Activated B cell treated with CpG ODN at 0.5 μM for 24 hours (primary cell): ENCODE measurements at regions not wholly inside any gene's neighbourhood (a gene's known extent, or its start where the extent isn't known, plus 50 kb on each side); places are given as distances from the start of the nearest gene placed in this dataset.
"Not testable (repeated sequence)": the region's sequence is repeated elsewhere in the genome, so short reads cannot be mapped to it uniquely, and the experiment has no call there.

ENCODE experiments used
- ATAC-seq: fragments of 200-7000 bp; cut with Tn5 transposase; one replicate; pipeline ENCODE4 v1.10.0; 2021; ENCODE audit warnings: low read depth, mild to moderate bottlenecking, moderate library complexity
- CTCF ChIA-PET: fragments of 350-600 bp; sonication (Branson Sonifier 250); formaldehyde crosslinking; loops from one replicate; lab custom pipeline; 2021; ENCODE audit warnings: antibody characterized with exemption; lab: Charles Lee
- POLR2A ChIA-PET: fragments of 350-600 bp; sonication (Branson Sonifier 250); formaldehyde crosslinking; loops from one replicate; lab custom pipeline; 2021; ENCODE audit warnings: antibody characterized with exemption; lab: Charles Lee
- DNase-seq: peaks from one replicate; pipeline ENCODE4 v3.0.0; 2022
- H3K27ac Mint-ChIP-seq: one replicate; pipeline ENCODE4 v1.8.0; 2020; ENCODE audit warnings: mixed read lengths
- H3K27me3 Mint-ChIP-seq: one replicate; pipeline ENCODE4 v1.8.0; 2021; ENCODE audit warnings: mixed read lengths
- H3K36me3 Mint-ChIP-seq: one replicate; pipeline ENCODE4 v1.8.0; 2021; ENCODE audit warnings: low read depth, mixed read lengths
- H3K4me1 Mint-ChIP-seq: one replicate; pipeline ENCODE4 v1.8.0; 2021; ENCODE audit warnings: mixed read lengths
- H3K4me3 Mint-ChIP-seq: one replicate; pipeline ENCODE4 v1.8.0; 2020; ENCODE audit warnings: mild to moderate bottlenecking, mixed read lengths
- H3K9me3 Mint-ChIP-seq: one replicate; pipeline ENCODE4 v1.8.0; 2020; ENCODE audit warnings: mixed read lengths
- intact Hi-C: fragments of 100-400 bp; cut with micrococcal nuclease; formaldehyde crosslinking; loops from one replicate; pipeline ENCODE4 v1.15.1; 2024
- TF ChIP-seq, protein P1 (sequence below): fragments of 200-600 bp; IDR thresholded peaks from one replicate; pipeline ENCODE4 v1.8.0; 2022; ENCODE audit warnings: antibody characterized with exemption, mild to moderate bottlenecking

DNA sequence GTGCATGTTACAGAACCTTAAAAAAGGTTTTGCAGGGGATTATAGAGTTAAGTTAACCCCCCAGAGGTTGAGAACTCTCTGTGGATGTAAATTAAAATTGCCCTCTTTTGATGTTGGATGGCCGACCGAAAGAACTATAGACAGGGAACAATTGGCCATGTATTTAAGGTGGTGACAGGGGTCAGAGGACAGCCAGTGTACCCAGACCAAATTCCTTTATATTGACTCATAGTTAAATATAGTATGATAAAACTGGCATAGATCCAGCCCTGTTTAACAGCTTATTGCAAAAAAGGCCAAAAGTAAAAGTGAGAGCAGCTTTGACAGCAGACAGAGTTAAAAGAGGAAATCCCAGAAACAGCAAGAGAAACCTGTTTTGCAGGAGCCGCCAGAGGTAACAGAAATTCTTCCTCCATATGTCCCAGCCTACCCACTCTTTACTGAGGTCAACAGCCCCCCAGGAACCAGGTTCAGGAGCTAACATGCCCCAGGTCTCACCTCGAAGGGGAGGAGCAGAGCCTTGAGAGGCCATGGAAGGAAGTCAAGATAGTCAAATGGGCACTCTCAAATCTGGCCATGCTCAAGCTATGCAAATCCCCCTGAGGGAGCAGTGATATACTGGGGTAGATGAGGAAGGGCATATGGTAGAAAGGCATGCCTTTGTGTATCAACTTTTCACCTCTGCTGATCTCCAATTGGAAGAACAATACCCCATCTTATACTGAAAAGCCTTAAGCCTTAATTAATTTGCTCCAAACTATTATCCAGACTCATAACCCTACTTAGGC, 156.4 kb upstream of the COX7C start:
- DNase-seq (no peak), ATAC-seq (no peak)
- Mint-ChIP-seq H3K27ac (no peak overlapping the region), H3K4me1 (no peaks in the 10 kb centered on the region), H3K27me3 (no peaks in the 10 kb centered on the region), H3K4me3 (no peak overlapping the region), H3K36me3 (no peaks in the 10 kb centered on the region), H3K9me3 (peaks cover 26% of the 10 kb centered on the region)
- intact Hi-C loops, result no loop called here
- ChIA-PET POLR2A (no interaction called here), CTCF (no interaction called here)
- TF ChIP-seq, protein P1, sequence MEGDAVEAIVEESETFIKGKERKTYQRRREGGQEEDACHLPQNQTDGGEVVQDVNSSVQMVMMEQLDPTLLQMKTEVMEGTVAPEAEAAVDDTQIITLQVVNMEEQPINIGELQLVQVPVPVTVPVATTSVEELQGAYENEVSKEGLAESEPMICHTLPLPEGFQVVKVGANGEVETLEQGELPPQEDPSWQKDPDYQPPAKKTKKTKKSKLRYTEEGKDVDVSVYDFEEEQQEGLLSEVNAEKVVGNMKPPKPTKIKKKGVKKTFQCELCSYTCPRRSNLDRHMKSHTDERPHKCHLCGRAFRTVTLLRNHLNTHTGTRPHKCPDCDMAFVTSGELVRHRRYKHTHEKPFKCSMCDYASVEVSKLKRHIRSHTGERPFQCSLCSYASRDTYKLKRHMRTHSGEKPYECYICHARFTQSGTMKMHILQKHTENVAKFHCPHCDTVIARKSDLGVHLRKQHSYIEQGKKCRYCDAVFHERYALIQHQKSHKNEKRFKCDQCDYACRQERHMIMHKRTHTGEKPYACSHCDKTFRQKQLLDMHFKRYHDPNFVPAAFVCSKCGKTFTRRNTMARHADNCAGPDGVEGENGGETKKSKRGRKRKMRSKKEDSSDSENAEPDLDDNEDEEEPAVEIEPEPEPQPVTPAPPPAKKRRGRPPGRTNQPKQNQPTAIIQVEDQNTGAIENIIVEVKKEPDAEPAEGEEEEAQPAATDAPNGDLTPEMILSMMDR, result no peak

DNA sequence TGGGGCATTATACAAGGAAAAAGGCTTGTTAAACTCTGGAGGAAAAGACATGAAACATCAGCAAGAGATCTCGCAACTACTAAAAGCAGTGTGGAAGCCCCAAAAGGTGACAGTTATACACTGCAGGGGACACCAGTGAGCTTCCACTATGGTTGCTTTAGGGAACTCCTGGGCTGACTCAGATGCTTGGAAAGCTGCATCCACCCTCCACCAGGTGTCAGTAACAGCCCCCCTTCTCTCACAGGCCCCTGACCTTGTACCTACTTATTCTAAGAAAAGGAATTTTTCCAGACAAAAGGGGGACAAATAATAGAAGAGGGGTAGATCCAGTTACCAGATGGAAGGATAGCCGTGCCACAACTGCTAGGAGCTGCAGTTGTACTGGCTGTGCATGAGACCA, 154.4 kb upstream of the COX7C start:
- intact Hi-C loops, result no loop called here
- ATAC-seq (no peak), DNase-seq (no peak)
- H3K27me3 Mint-ChIP-seq, result no peaks in the 10 kb centered on the region
- H3K27ac Mint-ChIP-seq, result no peak overlapping the region
- H3K36me3 Mint-ChIP-seq, result no peaks in the 10 kb centered on the region
- H3K9me3 Mint-ChIP-seq, result peaks cover 29% of the 10 kb centered on the region
- H3K4me1 Mint-ChIP-seq, result no peaks in the 10 kb centered on the region
- no peak overlapping the region for H3K4me3 Mint-ChIP-seq
- ChIA-PET CTCF (no interaction called here), POLR2A (no interaction called here)
- TF ChIP-seq, protein P1, result no peak

DNA sequence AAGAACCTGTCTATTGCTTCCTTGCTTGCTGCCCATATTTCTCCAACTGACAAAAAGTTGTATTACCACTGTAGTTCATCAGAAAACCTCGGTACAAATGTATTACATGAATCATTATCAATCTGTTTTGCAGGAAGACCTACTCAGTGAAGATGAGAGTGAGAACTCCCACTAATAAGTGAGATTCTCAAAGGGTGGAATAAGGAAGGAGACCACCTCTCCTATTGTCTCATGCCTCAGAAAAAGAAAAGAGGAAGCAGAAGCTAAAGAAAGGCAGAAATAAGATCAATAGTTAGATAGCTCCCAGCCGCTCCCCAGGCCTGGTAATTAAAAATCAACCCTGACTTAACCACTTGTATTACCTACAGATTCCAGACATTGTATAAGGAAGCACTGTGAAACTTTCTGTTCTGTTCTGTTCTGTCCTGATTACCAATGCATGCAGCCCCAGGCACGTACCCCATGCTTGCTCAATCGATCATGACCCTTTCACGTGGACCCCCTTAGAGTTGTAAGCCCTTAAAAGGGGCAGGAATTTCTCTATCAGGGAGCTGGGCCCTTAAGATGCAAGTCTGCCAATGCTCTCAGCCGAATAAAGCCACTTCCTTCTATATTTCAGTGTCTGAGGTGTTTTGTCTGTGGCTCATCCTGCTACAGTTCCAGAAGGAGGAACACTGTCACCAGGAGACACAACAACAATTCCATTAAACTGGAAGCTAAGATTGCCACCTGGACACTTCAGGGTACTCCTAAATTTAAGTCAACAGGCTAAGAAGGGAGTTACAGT, 152.5 kb upstream of the COX7C start:
- Mint-ChIP-seq H3K9me3 (peaks cover 25% of the 10 kb centered on the region), H3K4me3 (no peak overlapping the region), H3K36me3 (no peaks in the 10 kb centered on the region), H3K4me1 (no peaks in the 10 kb centered on the region), H3K27me3 (no peaks in the 10 kb centered on the region), H3K27ac (no peak overlapping the region)
- intact Hi-C loops, result no loop called here
- ChIA-PET CTCF (no interaction called here), POLR2A (no interaction called here)
- TF ChIP-seq, protein P1, result no peak
- ATAC-seq, result no peak
- DNase-seq, result no peak

DNA sequence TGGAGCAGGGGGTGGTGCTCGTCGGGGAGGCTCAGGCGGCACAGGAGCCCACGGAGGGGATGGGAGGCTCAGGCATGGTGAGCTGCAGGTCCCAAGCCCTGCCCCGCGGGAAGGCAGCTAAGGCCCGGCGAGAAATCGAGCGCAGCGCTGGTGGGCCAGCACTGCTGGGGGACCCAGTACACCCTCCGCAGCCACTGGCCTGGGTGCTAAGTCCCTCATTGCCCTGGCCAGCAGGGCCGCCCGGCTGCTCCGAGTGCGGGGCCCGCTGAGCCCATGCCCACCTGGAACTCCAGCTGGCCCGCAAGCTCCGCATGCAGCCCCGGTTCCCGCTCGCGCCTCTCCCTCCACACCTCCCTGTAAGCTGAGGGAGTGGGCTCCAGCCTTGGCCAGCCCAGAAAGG, 151.0 kb upstream of the COX7C start:
- intact Hi-C loops, H3K27ac Mint-ChIP-seq, POLR2A ChIA-PET, CTCF ChIA-PET, ATAC-seq, H3K4me1 Mint-ChIP-seq, H3K36me3 Mint-ChIP-seq, DNase-seq, H3K27me3 Mint-ChIP-seq, H3K4me3 Mint-ChIP-seq: not testable (repeated sequence)
- peaks cover 25% of the 10 kb centered on the region for H3K9me3 Mint-ChIP-seq

DNA sequence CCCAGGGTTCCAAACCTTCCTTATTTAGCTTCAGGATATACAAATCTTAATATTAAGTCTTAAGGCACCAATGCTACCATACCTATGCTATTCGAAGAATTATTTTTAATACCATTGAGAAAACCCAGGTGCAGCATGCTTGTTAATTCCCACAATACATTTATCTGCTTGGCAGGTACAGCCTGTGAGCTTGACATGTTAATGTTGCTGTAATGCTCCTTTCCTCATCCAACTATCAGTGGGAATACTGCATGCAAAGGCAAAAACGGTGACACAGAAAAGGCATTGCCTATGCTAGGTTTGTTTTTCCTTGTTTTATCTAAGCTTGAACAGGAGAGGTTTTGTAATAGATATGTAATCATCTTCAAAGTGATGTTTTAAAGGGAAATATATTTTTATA, 135.7 kb upstream of the COX7C start:
- no peaks in the 10 kb centered on the region for H3K4me1 Mint-ChIP-seq
- CTCF ChIA-PET, result no interaction called here

More for the DNA sequence above, 135.7 kb upstream of the COX7C start:
- TF ChIP-seq, protein P1, result no peak
- no peaks in the 10 kb centered on the region for H3K36me3 Mint-ChIP-seq
- H3K27me3 Mint-ChIP-seq, result no peaks in the 10 kb centered on the region
- intact Hi-C loops, result no loop called here
- DNase-seq (no peak), ATAC-seq (no peak)
- no peak overlapping the region for H3K4me3 Mint-ChIP-seq
- POLR2A ChIA-PET, result no interaction called here
- H3K27ac Mint-ChIP-seq, result no peak overlapping the region
- peaks cover 1% of the 10 kb centered on the region for H3K9me3 Mint-ChIP-seq
